ENCODE measurements at regions not wholly inside any gene's neighbourhood (a gene's known extent, or its start where the extent isn't known, plus 50 kb on each side); places are given as distances from the start of the nearest gene placed in this dataset.

- TF ChIP-seq RAD21 (IDR thresholded peaks at IDR 0.05; ENCODE audit: low read length), result no peak
- TF ChIP-seq CTCF (conservative IDR thresholded peaks at IDR 0.05; ENCODE audit: low read depth, low read length), result no peak
- no peak for TF ChIP-seq MAFK (IDR thresholded peaks at IDR 0.05; ENCODE audit: low read depth, low read length)
- TF ChIP-seq POLR2A (IDR thresholded peaks at IDR 0.05; ENCODE audit: low read depth, low read length), result no peak
- no peak for TF ChIP-seq BHLHE40 (IDR thresholded peaks at IDR 0.05; ENCODE audit: low read depth, low read length)
These were observed 633.0 kb downstream of the TLL1 start for GRCh38 chr4:166506051-166506450.

Measured in IMR-90 (cell line).